Loucy (cell line): ENCODE measurements at regions not wholly inside any gene's neighbourhood (a gene's known extent, or its start where the extent isn't known, plus 50 kb on each side); places are given as distances from the start of the nearest gene placed in this dataset.

Experiments used
- H2AFZ ChIP-seq: fragments of 200-600 bp; sonication (generic); 2 replicates; pipeline ENCODE4 v1.6.0; 2016; ENCODE audit warnings: antibody characterized with exemption, mild to moderate bottlenecking, low read length, moderate library complexity
- H3F3A ChIP-seq: fragments of 200-600 bp; 2 replicates; pipeline ENCODE4 v1.6.0; 2016; ENCODE audit warnings: antibody characterized with exemption, low read depth, mild to moderate bottlenecking
- H3K27me3 ChIP-seq: fragments of 200-600 bp; sonication (generic); 2 replicates; pipeline ENCODE4 v1.6.1; 2014; ENCODE audit warnings: low read length, mild to moderate bottlenecking; ENCODE audit not compliant: insufficient read depth, poor library complexity, severe bottlenecking
- H3K36me3 ChIP-seq: fragments of 200-600 bp; sonication (generic); 2 replicates; pipeline ENCODE4 v1.6.1; 2016; ENCODE audit warnings: low read length; ENCODE audit not compliant: insufficient read depth
- H3K4me1 ChIP-seq: fragments of 200-600 bp; sonication (generic); 2 replicates; pipeline ENCODE4 v1.5.1; 2014; ENCODE audit warnings: low read length, mild to moderate bottlenecking; ENCODE audit not compliant: insufficient read depth, poor library complexity, severe bottlenecking
- H3K4me2 ChIP-seq: fragments of 200-600 bp; sonication (generic); 2 replicates; pipeline ENCODE4 v1.6.0; 2014; ENCODE audit warnings: antibody characterized with exemption, low read length, low read depth, mild to moderate bottlenecking; ENCODE audit not compliant: poor library complexity, severe bottlenecking
- H3K4me3 ChIP-seq: fragments of 200-600 bp; sonication (generic); 2 replicates; pipeline ENCODE4 v1.5.1; 2014; ENCODE audit warnings: low read length, mild to moderate bottlenecking, mixed read lengths; ENCODE audit not compliant: poor library complexity, severe bottlenecking
- H3K79me2 ChIP-seq: fragments of 200-600 bp; sonication (generic); 2 replicates; pipeline ENCODE4 v1.6.1; 2014; ENCODE audit warnings: low read length; ENCODE audit not compliant: insufficient read depth
- H3K9ac ChIP-seq: fragments of 200-600 bp; sonication (generic); 2 replicates; pipeline ENCODE4 v1.6.0; 2014; ENCODE audit warnings: mild to moderate bottlenecking, low read depth, low read length, moderate library complexity; ENCODE audit not compliant: poor library complexity, severe bottlenecking
- H3K9me2 ChIP-seq: fragments of 200-600 bp; sonication (generic); replicated peaks from 2 replicates; pipeline ENCODE4 v1.6.1; 2016; ENCODE audit warnings: low read depth, low read length, mixed read lengths
- H3K9me3 ChIP-seq: fragments of 200-600 bp; sonication (generic); 2 replicates; pipeline ENCODE4 v1.6.1; 2014; ENCODE audit warnings: mild to moderate bottlenecking, antibody characterized with exemption, low read length, low read depth; ENCODE audit not compliant: insufficient read depth
- H4K20me1 ChIP-seq: fragments of 200-600 bp; sonication (generic); 2 replicates; pipeline ENCODE4 v1.6.0; 2014; ENCODE audit warnings: antibody characterized with exemption, low read length, mild to moderate bottlenecking; ENCODE audit not compliant: insufficient read depth, poor library complexity, severe bottlenecking
- EZH2phosphoT487 ChIP-seq: fragments of 200-600 bp; IDR thresholded peaks from 2 replicates; pipeline ENCODE4 v1.6.1; 2018; ENCODE audit warnings: antibody characterized with exemption, mild to moderate bottlenecking, moderate library complexity, borderline replicate concordance
- TF ChIP-seq, protein P1 (sequence below): fragments of 200-600 bp; sonication (generic); conservative IDR thresholded peaks from 2 replicates; pipeline ENCODE4 v1.5.1; 2014; ENCODE audit warnings: mild to moderate bottlenecking, antibody characterized with exemption, low read length

DNA sequence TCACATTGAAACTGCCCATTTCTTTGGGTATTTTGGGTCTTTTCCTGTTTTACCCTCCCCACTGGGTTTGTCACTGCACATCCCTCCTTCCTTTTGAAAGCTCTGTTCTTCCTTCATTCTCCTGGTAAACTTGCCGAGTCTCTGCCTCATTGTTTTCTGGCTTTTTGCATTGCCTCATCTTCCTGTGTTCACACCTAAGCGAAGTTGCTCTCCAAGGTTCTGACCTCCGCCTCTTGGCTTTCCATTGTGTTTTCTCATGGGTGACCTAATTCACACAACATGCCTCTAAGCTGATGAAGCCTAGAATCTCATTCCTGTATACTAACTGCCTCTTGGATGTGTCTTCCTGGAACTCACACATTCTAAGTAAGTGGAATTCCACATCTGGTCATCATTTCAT lies 1096.1 kb upstream of the EEF2KMT start:
- Histone ChIP-seq H3K4me1 (no peaks in the 10 kb centered on the region), H3K4me3 (no peak overlapping the region), H3K79me2 (no peaks in the 10 kb centered on the region), H2AFZ (no peak overlapping the region), H3K9me2 (no peaks in the 10 kb centered on the region), H3F3A (no peaks in the 10 kb centered on the region), H3K36me3 (no peaks in the 10 kb centered on the region), H3K4me2 (no peak overlapping the region), H4K20me1 (no peaks in the 10 kb centered on the region), H3K27me3 (no peaks in the 10 kb centered on the region), H3K9me3 (no peaks in the 10 kb centered on the region), H3K9ac (no peak overlapping the region)
- TF ChIP-seq, protein P1, sequence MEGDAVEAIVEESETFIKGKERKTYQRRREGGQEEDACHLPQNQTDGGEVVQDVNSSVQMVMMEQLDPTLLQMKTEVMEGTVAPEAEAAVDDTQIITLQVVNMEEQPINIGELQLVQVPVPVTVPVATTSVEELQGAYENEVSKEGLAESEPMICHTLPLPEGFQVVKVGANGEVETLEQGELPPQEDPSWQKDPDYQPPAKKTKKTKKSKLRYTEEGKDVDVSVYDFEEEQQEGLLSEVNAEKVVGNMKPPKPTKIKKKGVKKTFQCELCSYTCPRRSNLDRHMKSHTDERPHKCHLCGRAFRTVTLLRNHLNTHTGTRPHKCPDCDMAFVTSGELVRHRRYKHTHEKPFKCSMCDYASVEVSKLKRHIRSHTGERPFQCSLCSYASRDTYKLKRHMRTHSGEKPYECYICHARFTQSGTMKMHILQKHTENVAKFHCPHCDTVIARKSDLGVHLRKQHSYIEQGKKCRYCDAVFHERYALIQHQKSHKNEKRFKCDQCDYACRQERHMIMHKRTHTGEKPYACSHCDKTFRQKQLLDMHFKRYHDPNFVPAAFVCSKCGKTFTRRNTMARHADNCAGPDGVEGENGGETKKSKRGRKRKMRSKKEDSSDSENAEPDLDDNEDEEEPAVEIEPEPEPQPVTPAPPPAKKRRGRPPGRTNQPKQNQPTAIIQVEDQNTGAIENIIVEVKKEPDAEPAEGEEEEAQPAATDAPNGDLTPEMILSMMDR: no peak
- TF ChIP-seq EZH2phosphoT487: no peak

DNA sequence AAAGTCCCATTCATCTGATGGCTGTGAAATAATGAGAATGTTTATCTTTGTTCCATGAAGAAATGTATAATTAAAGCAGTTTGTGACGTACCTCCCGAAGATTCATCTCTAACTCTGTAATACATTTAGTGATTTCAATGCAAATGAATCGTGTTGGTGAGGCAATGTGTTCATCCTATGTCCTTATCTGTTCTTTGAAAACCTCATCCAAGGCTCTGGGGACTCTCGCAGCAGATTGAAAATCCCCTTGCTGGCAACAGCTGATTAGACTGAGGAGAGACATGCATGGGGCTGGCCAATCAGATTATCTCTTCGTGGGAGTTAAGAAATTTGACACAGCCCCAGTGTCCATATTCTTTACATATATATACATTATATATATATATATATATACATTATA lies 1095.4 kb upstream of the EEF2KMT start:
- H3K9ac ChIP-seq: no peak overlapping the region
- TF ChIP-seq, protein P1: no peak
- no peak for TF ChIP-seq EZH2phosphoT487

DNA sequence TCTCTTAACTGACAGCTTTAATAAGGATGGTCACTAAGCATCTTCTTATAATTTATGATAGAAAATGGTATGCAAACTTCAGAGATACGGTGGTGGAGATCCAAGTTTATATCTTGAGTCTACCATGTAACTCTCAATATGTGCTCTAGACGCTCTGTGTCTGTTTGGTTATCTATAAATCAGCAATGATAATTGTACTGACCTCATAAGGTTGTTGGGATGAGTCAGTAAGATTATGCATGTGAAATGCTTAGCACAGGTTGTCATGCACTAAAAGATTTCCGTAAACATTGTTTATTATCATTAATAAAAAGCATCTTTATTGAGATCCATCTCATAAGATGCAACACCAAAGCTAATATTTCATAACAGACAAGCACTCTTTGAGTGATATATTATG lies 1094.9 kb upstream of the EEF2KMT start:
- Histone ChIP-seq H2AFZ (no peak overlapping the region), H3K4me3 (no peak overlapping the region), H4K20me1 (no peaks in the 10 kb centered on the region), H3K79me2 (no peaks in the 10 kb centered on the region), H3K9me2 (no peaks in the 10 kb centered on the region), H3F3A (no peaks in the 10 kb centered on the region), H3K9me3 (no peaks in the 10 kb centered on the region), H3K4me1 (no peaks in the 10 kb centered on the region), H3K4me2 (no peak overlapping the region), H3K36me3 (no peaks in the 10 kb centered on the region), H3K9ac (no peak overlapping the region), H3K27me3 (no peaks in the 10 kb centered on the region)
- TF ChIP-seq, protein P1: no peak
- no peak for TF ChIP-seq EZH2phosphoT487

More for the DNA sequence above, 1095.4 kb upstream of the EEF2KMT start:
- H3K36me3 ChIP-seq: no peaks in the 10 kb centered on the region
- H3K4me1 ChIP-seq: no peaks in the 10 kb centered on the region
- H3K4me2 ChIP-seq: no peak overlapping the region
- H3K27me3 ChIP-seq: no peaks in the 10 kb centered on the region
- H3K79me2 ChIP-seq: no peaks in the 10 kb centered on the region
- no peaks in the 10 kb centered on the region for H3K9me2 ChIP-seq
- no peaks in the 10 kb centered on the region for H3K9me3 ChIP-seq
- no peak overlapping the region for H2AFZ ChIP-seq
- no peak overlapping the region for H3K4me3 ChIP-seq
- no peaks in the 10 kb centered on the region for H4K20me1 ChIP-seq
- H3F3A ChIP-seq: no peaks in the 10 kb centered on the region
